OCI-LY3 (cell line): ENCODE measurements at regions not wholly inside any gene's neighbourhood (a gene's known extent, or its start where the extent isn't known, plus 50 kb on each side); places are given as distances from the start of the nearest gene placed in this dataset.

Source experiments
- EZH2phosphoT487 ChIP-seq: fragments of 200-600 bp; shearing (Covaris generic); IDR thresholded peaks from 2 replicates; pipeline ENCODE4 v1.6.1; 2018; ENCODE audit warnings: antibody characterized with exemption, mixed run types, low read depth
- TF ChIP-seq, protein P1 (sequence below): fragments of 200-600, 300-600 bp; sonication (generic); IDR thresholded peaks from 2 replicates; pipeline ENCODE4 v1.5.1; 2014; ENCODE audit warnings: antibody characterized with exemption, low read length, low read depth

DNA sequence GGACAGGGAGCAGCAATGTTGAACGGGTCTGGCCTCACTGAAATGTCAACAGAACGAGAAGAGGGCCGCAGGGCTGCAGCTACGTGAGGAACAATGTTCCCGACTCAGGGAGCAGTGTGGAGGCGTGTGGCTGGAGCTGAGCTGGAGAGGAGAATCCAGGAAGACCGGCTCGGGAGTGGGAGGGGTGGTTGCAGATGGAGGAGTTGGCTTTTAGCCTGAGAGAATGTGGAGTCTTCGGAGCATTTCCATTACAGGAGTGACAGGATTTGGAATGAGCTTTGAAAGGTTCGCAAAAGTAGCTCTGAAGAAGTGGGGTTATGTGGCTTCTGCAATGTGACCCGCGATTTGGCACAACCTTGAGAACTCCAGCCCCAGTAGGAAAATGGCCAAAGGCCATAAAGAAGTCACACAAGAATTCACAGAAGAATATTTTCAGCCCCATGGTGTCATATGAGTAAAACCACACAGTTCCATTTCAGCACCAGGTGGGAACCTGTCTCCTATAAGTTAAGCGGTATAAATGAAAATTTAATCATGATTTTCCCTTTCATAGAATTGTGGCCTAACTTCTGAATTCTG lies 78.8 kb upstream of the NSMCE3 start:
- TF ChIP-seq, protein P1, sequence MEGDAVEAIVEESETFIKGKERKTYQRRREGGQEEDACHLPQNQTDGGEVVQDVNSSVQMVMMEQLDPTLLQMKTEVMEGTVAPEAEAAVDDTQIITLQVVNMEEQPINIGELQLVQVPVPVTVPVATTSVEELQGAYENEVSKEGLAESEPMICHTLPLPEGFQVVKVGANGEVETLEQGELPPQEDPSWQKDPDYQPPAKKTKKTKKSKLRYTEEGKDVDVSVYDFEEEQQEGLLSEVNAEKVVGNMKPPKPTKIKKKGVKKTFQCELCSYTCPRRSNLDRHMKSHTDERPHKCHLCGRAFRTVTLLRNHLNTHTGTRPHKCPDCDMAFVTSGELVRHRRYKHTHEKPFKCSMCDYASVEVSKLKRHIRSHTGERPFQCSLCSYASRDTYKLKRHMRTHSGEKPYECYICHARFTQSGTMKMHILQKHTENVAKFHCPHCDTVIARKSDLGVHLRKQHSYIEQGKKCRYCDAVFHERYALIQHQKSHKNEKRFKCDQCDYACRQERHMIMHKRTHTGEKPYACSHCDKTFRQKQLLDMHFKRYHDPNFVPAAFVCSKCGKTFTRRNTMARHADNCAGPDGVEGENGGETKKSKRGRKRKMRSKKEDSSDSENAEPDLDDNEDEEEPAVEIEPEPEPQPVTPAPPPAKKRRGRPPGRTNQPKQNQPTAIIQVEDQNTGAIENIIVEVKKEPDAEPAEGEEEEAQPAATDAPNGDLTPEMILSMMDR = no peak
- no peak for TF ChIP-seq EZH2phosphoT487
